Keratinocyte (primary cell): ENCODE measurements at regions not wholly inside any gene's neighbourhood (a gene's known extent, or its start where the extent isn't known, plus 50 kb on each side); places are given as distances from the start of the nearest gene placed in this dataset.

ENCODE experiments used
- DNase-seq: peaks from one replicate; pipeline ENCODE4 v3.0.0-alpha.2; 2011; ENCODE audit warnings: low read depth, missing footprints, low spot score
- FAIRE-seq: peaks from 2 replicates; lab custom pipeline; 2011; peaks lifted over from hg19 to GRCh38; lab: Jason Lieb, UNC
- H2AFZ ChIP-seq: 2 replicates; pipeline ENCODE4 v1.6.0; 2012; ENCODE audit warnings: low read length, control low read depth, inconsistent platforms; ENCODE audit not compliant: control insufficient read depth
- H3K27ac ChIP-seq: 2 replicates; pipeline ENCODE4 v1.5.1; 2011; ENCODE audit warnings: low read length; ENCODE audit not compliant: control insufficient read depth, insufficient read depth
- H3K27me3 ChIP-seq: 3 replicates; pipeline ENCODE4 v1.6.0; 2011; ENCODE audit warnings: low read length; ENCODE audit not compliant: control insufficient read depth, insufficient read depth; ENCODE audit errors: extremely low read depth
- H3K36me3 ChIP-seq, 2 experiments: 2 replicates in 1 of 2; 3 replicates in 1 of 2; pipeline ENCODE4 v1.5.1; 2011; ENCODE audit warnings: low read length in 2 of 2, mild to moderate bottlenecking in 1 of 2; ENCODE audit not compliant: control insufficient read depth in 2 of 2, insufficient read depth in 2 of 2; ENCODE audit errors: extremely low read depth in 1 of 2
- H3K4me1 ChIP-seq: 3 replicates; pipeline ENCODE4 v1.5.1; 2011; ENCODE audit warnings: low read length; ENCODE audit not compliant: control insufficient read depth, insufficient read depth; ENCODE audit errors: extremely low read depth
- H3K4me2 ChIP-seq: 3 replicates; pipeline ENCODE4 v1.6.0; 2011; ENCODE audit warnings: low read depth, low read length; ENCODE audit not compliant: control insufficient read depth, insufficient read depth; ENCODE audit errors: extremely low read depth
- H3K4me3 ChIP-seq, 3 experiments: fragments of 200-600 bp in 1 of 3; sonication (generic) in 1 of 3; 2 replicates in 2 of 3; 3 replicates in 1 of 3; pipeline ENCODE4 v1.5.1; 2011 to 2016; ENCODE audit warnings: low read length in 3 of 3, mild to moderate bottlenecking in 3 of 3, control low read depth in 2 of 3, inconsistent platforms in 1 of 3, low read depth in 1 of 3, mixed read lengths in 1 of 3, mixed run types in 1 of 3, moderate library complexity in 1 of 3; ENCODE audit not compliant: control insufficient read depth in 2 of 3, insufficient read depth in 2 of 3; ENCODE audit errors: extremely low read depth in 1 of 3
- H3K79me2 ChIP-seq: 2 replicates; pipeline ENCODE4 v1.6.0; 2012; ENCODE audit warnings: low read length; ENCODE audit not compliant: control insufficient read depth, insufficient read depth
- H3K9ac ChIP-seq: 3 replicates; pipeline ENCODE4 v1.6.0; 2011; ENCODE audit warnings: low read length; ENCODE audit not compliant: control insufficient read depth, insufficient read depth; ENCODE audit errors: extremely low read depth
- H3K9me1 ChIP-seq: 3 replicates; pipeline ENCODE4 v1.6.0; 2011; ENCODE audit warnings: low read length; ENCODE audit not compliant: control insufficient read depth, insufficient read depth; ENCODE audit errors: extremely low read depth
- H3K9me3 ChIP-seq: 2 replicates; pipeline ENCODE4 v1.5.1; 2012; ENCODE audit warnings: low read depth, low read length; ENCODE audit not compliant: control insufficient read depth
- H4K20me1 ChIP-seq: 3 replicates; pipeline ENCODE4 v1.6.0; 2011; ENCODE audit warnings: low read length; ENCODE audit not compliant: control insufficient read depth, insufficient read depth; ENCODE audit errors: extremely low read depth
- CTCF ChIP-seq, 3 experiments: IDR thresholded peaks in 1 of 3; conservative IDR thresholded peaks in 1 of 3; optimal IDR thresholded peaks in 1 of 3; 2 replicates in 2 of 3; 3 replicates in 1 of 3; pipeline versions ENCODE3 to v1.5.1; 2011; ENCODE audit warnings: low read length in 3 of 3, mild to moderate bottlenecking in 3 of 3, moderate library complexity in 2 of 3, control low read depth in 1 of 3, inconsistent platforms in 1 of 3; ENCODE audit not compliant: insufficient read depth in 2 of 3; ENCODE audit errors: extremely low read depth in 1 of 3
- EZH2 ChIP-seq: IDR thresholded peaks from one replicate; pipeline ENCODE4 v1.6.1; 2012; ENCODE audit warnings: inconsistent platforms, mild to moderate bottlenecking, low read length, moderate library complexity
- dilution Hi-C: fragments of 300-500 bp; cut with MboI; formaldehyde crosslinking; loops from one replicate; pipeline ENCODE4 v1.7.0; 2020; ENCODE audit warnings: low sequenced_read_pairs; ENCODE audit not compliant: extremely low pct_ligation_motif_present

DNA sequence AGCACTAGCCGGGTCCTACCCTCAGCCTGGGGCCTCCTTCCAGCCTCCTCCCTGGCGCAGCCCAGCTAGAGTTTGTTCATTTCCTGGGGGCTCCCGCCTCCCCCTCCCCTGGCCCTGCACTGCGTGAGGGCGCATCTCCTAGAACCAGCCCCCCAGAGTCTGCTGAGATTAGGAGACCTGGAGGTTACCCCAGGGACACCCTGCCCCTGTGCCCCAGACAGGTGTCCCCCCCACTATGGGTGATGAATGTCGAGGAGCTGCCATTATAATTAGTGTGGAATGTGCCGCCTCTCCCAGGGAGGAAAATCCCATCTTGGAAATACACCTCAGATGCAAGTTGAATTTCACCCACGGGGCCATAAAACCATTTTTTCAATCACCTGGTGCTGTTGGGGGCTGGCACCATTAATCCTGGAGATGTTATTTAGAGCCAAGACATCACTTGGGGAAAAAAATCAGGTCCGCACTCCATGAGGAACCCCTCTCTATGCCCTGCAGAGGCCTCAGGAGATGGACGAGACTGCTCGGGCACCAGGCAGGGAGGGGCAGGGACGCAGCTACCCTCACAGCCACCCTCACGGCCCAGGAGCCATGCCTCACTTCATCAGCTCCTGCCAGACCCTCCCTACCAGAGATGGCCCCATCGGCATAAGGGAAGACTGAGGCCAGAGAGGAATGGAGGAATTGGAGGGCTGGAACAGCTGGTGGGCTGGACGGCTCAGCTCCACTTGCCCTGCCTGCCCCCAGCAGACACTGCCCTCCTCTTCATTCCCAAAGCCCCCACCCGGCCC is 197.5 kb downstream of the IGLL1 start:
- peaks cover 6% of the 10 kb centered on the region for H4K20me1 ChIP-seq
- dilution Hi-C loops, result no loop called here
- H3K27me3 ChIP-seq, result peaks cover 5% of the 10 kb centered on the region
- no peak overlapping the region for H3K4me2 ChIP-seq
- H3K9me3 ChIP-seq, result no peaks in the 10 kb centered on the region
- H3K9me1 ChIP-seq, result no peaks in the 10 kb centered on the region
- H3K36me3 ChIP-seq, result no peaks in the 10 kb centered on the region
- H2AFZ ChIP-seq, result no peak overlapping the region
- TF ChIP-seq CTCF (optimal IDR thresholded peaks at IDR 0.05 in 1 of 3, IDR thresholded peaks at IDR 0.05 in 1 of 3, conservative IDR thresholded peaks at IDR 0.05 in 1 of 3; ENCODE audit: extremely low read depth in 1 of 3, insufficient read depth in 2 of 3, low read length in 3 of 3) (no peak), EZH2 (no peak)
- DNase-seq (no peak), FAIRE-seq (no peak)
- H3K79me2 ChIP-seq, result no peaks in the 10 kb centered on the region
- H3K4me3 ChIP-seq, result no peak overlapping the region
- H3K9ac ChIP-seq, result no peak overlapping the region
- H3K27ac ChIP-seq, result no peak overlapping the region
- no peaks in the 10 kb centered on the region for H3K4me1 ChIP-seq

DNA sequence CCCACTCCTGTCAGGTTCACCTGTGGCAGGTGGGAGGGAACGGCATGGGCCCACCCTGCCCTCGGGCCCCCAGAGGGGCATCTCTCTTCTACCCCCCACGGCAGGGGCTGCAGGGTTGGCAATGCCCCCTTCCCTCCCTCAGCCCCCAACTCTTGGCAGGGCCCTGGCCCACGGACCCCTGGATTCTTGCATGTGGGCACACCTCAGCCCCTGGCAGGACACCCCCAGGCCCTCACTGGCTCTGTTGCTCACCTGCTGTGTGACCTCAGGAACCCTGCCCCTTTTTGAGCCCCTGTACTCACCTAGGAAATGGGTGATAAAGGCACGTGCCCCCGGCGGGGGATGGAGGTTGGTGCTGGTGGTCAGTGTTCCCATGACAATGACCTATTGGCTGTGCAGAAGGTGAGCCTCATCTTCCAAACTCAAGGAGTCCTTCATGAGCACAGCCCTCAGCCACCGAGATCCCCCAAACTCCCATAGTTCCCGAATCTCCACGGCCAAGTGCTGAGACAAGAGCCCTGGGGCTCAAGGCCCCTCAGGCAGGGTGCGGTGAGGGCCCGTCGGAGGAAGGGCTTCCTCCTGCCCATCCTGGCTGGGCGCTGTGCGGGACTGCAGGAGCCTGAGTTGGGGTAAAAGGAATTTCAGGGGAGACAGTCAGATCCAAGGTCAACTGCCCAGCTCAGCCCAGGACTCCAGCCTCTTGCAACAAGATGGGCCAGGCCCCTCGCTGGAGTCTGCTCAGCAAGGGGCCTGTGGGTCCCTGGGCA is 198.2 kb downstream of the IGLL1 start:
- no peak for FAIRE-seq
- TF ChIP-seq CTCF (optimal IDR thresholded peaks at IDR 0.05 in 1 of 3, IDR thresholded peaks at IDR 0.05 in 1 of 3, conservative IDR thresholded peaks at IDR 0.05 in 1 of 3; ENCODE audit: extremely low read depth in 1 of 3, insufficient read depth in 2 of 3, low read length in 3 of 3) (no peak), EZH2 (no peak)
- no peaks in the 10 kb centered on the region for H3K36me3 ChIP-seq
- H3K9me3 ChIP-seq, result no peaks in the 10 kb centered on the region
- peaks cover 6% of the 10 kb centered on the region for H4K20me1 ChIP-seq
- no peaks in the 10 kb centered on the region for H3K4me1 ChIP-seq
- H3K27me3 ChIP-seq, result peaks cover 7% of the 10 kb centered on the region
- H2AFZ ChIP-seq, result no peak overlapping the region
- H3K9ac ChIP-seq, result no peak overlapping the region
- no peak for DNase-seq
- H3K27ac ChIP-seq, result no peak overlapping the region
- H3K79me2 ChIP-seq, result no peaks in the 10 kb centered on the region
- no peaks in the 10 kb centered on the region for H3K9me1 ChIP-seq
- dilution Hi-C loops, result no loop called here
- no peak overlapping the region for H3K4me2 ChIP-seq
- H3K4me3 ChIP-seq, result no peak overlapping the region
